K562 (cell line): ENCODE measurements at regions not wholly inside any gene's neighbourhood (a gene's known extent, or its start where the extent isn't known, plus 50 kb on each side); places are given as distances from the start of the nearest gene placed in this dataset.

Experiments used
- ATAC-seq: fragments of 200-7000 bp; cut with Tn5 transposase; 3 replicates; pipeline ENCODE4 v1.9.1; 2020; ENCODE audit warnings: moderate library complexity
- BruUV-seq: library from RNA; stranded (reverse); fragments of 400-500 nt; replicated peaks from 2 replicates; lab custom pipeline; 2021; lab: Mats Ljungman, UMichigan
- CTCF ChIA-PET: fragments of 300-600 bp; formaldehyde crosslinking; extraction: SDS; loops from one replicate; lab custom pipeline; 2021; ENCODE audit warnings: low intra/inter-chr PET ratio; lab: Yijun Ruan, JAX
- POLR2A ChIA-PET: fragments of 300-600, 350-650 bp; sonication (Branson Sonifier 250); formaldehyde crosslinking; extraction: SDS; loops from one replicate; lab custom pipeline; 2021; ENCODE audit warnings: antibody characterized with exemption, inconsistent platforms; lab: Yijun Ruan, JAX
- DNase-seq, 4 experiments: peaks; one replicate each; pipeline versions ENCODE4 v3.0.0 to v3.0.0-alpha.2; 2011 to 2018; ENCODE audit warnings: low spot score in 3 of 4, mixed read lengths in 3 of 4; ENCODE audit errors: extremely low read depth in 1 of 4
- FAIRE-seq: peaks from 2 replicates; lab custom pipeline; 2011; peaks lifted over from hg19 to GRCh38; lab: Jason Lieb, UNC
- H2AFZ ChIP-seq: 2 replicates; pipeline ENCODE4 v1.6.0; 2011; ENCODE audit warnings: low read depth, low read length, control low read depth, inconsistent platforms
- H3K27ac ChIP-seq: fragments of 200-600 bp; 3 replicates; pipeline ENCODE4 v1.8.0; 2011; ENCODE audit warnings: low read depth, mild to moderate bottlenecking, control low read depth, inconsistent platforms, low read length, moderate library complexity, mixed read lengths; ENCODE audit errors: extremely low read depth
- H3K27me3 ChIP-seq, 2 experiments: fragments of 300-600 bp in 1 of 2; 2 replicates in 1 of 2; 3 replicates in 1 of 2; pipeline versions ENCODE4 v1.6.0 to v1.8.0; 2011; ENCODE audit warnings: inconsistent platforms in 2 of 2, low read length in 2 of 2, mild to moderate bottlenecking in 1 of 2, mixed read lengths in 1 of 2, moderate library complexity in 1 of 2; ENCODE audit not compliant: control insufficient read depth in 2 of 2, insufficient read depth in 2 of 2
- H3K36me3 ChIP-seq: fragments of 300-600 bp; 3 replicates; pipeline ENCODE4 v1.8.0; 2011; ENCODE audit warnings: mild to moderate bottlenecking, low read length, inconsistent platforms; ENCODE audit not compliant: control insufficient read depth, insufficient read depth
- H3K4me1 ChIP-seq, 2 experiments: fragments of 200-600 bp in 1 of 2; replicated peaks in 1 of 2; 2 replicates in 1 of 2; 3 replicates in 1 of 2; pipeline versions ENCODE4 v1.5.1 to v1.8.0; 2011; ENCODE audit warnings: inconsistent platforms in 2 of 2, low read length in 2 of 2, mild to moderate bottlenecking in 1 of 2, mixed read lengths in 1 of 2, moderate library complexity in 1 of 2; ENCODE audit not compliant: control insufficient read depth in 2 of 2, insufficient read depth in 2 of 2
- H3K4me2 ChIP-seq: 2 replicates; pipeline ENCODE4 v1.6.1; 2011; ENCODE audit warnings: low read length, control low read depth, inconsistent platforms, mixed read lengths; ENCODE audit not compliant: insufficient read depth
- H3K4me3 ChIP-seq: fragments of 200-600 bp; sonication (generic), shearing (Covaris generic); 2 replicates; pipeline ENCODE4 v1.5.1; 2016; ENCODE audit warnings: control low read depth, inconsistent platforms
- H3K79me2 ChIP-seq: fragments of 200-600 bp; 3 replicates; pipeline ENCODE4 v1.8.0; 2011; ENCODE audit warnings: low read length, inconsistent platforms; ENCODE audit not compliant: control insufficient read depth, insufficient read depth
- H3K9ac ChIP-seq, 2 experiments: 2 replicates each; pipeline versions ENCODE4 v1.6.0 to v1.6.1; 2011; ENCODE audit warnings: low read depth in 2 of 2, low read length in 2 of 2, control low read depth in 1 of 2, inconsistent platforms in 1 of 2, mild to moderate bottlenecking in 1 of 2, mixed read lengths in 1 of 2; ENCODE audit not compliant: insufficient read depth in 1 of 2
- H3K9me1 ChIP-seq: one replicate; pipeline ENCODE4 v1.6.0; 2011; ENCODE audit warnings: inconsistent platforms, mild to moderate bottlenecking, low read length, moderate library complexity; ENCODE audit not compliant: control insufficient read depth, insufficient read depth
- H3K9me3 ChIP-seq: replicated peaks from 2 replicates; pipeline ENCODE4 v1.5.1; 2011; ENCODE audit warnings: low read depth, low read length, inconsistent platforms; ENCODE audit not compliant: control insufficient read depth, insufficient read depth
- H4K20me1 ChIP-seq: replicated peaks from 2 replicates; pipeline ENCODE4 v1.6.1; 2011; ENCODE audit warnings: low read length, inconsistent platforms, mixed read lengths; ENCODE audit not compliant: control insufficient read depth, insufficient read depth
- BRD9 ChIP-seq: fragments of 450-650 bp; IDR thresholded peaks from 2 replicates; pipeline ENCODE4 v1.6.1; 2018; ENCODE audit warnings: low read depth; ENCODE audit not compliant: partially characterized antibody
- ETS2 ChIP-seq: IDR thresholded peaks from 2 replicates; pipeline ENCODE4 v1.6.1; 2016; ENCODE audit warnings: borderline replicate concordance, missing genetic modification characterization, mild to moderate bottlenecking, moderate library complexity, missing compliant biosample characterization; ENCODE audit not compliant: poor library complexity, severe bottlenecking
- HMG20B ChIP-seq: fragments of 250-450 bp; sonication (Bioruptor Pico); IDR thresholded peaks from 2 replicates; pipeline ENCODE4 v1.5.0; 2021; ENCODE audit warnings: mild to moderate bottlenecking
- KAT7 ChIP-seq: sonication (generic); formaldehyde crosslinking; IDR thresholded peaks from 2 replicates; pipeline ENCODE4 v1.8.0; 2022; ENCODE audit warnings: missing genetic modification reagents, mild to moderate bottlenecking, borderline replicate concordance
- NFYB ChIP-seq: IDR thresholded peaks from 2 replicates; pipeline ENCODE4 v1.6.1; 2011; ENCODE audit warnings: mild to moderate bottlenecking, moderate library complexity; ENCODE audit not compliant: insufficient read length; ENCODE audit errors: extremely low read depth
- PCBP1 ChIP-seq: fragments of 200-400 bp; formaldehyde crosslinking; IDR thresholded peaks from 2 replicates; pipeline ENCODE4 v1.6.1; 2018; ENCODE audit warnings: mild to moderate bottlenecking, low read depth, low read length; ENCODE audit not compliant: poor library complexity, severe bottlenecking
- SIRT6 ChIP-seq: IDR thresholded peaks from one replicate; pipeline ENCODE4 v1.6.1; 2012; ENCODE audit warnings: low read depth, mild to moderate bottlenecking, control low read depth, inconsistent platforms, low read length, moderate library complexity
- TCFL5 ChIP-seq: fragments of 250-450 bp; sonication (Bioruptor Pico); conservative IDR thresholded peaks from 2 replicates; pipeline ENCODE4 v1.6.1; 2021; ENCODE audit warnings: mild to moderate bottlenecking, moderate library complexity, matching md5 sums
- ZNF174 ChIP-seq: fragments of 250-450 bp; sonication (Bioruptor Pico); IDR thresholded peaks from 2 replicates; pipeline ENCODE4 v1.4.0; 2020; ENCODE audit warnings: mild to moderate bottlenecking
- WGBS: fragments of 100-300 bp; shearing (Covaris generic); methylation state at CpG from one replicate; pipeline ENCODE4 v1.1.6; 2016; ENCODE audit warnings: low coverage, mixed read lengths; ENCODE audit not compliant: insufficient coverage; ENCODE audit errors: missing lambda C conversion rate; 5-methylcytosine and 5-hydroxymethylcytosine counted together
- in situ Hi-C: fragments of 300-500 bp; cut with MboI; formaldehyde crosslinking; loops from 4 replicates; pipeline ENCODE4 v1.15.0; 2018; ENCODE audit warnings: inconsistent platforms, mixed read lengths
- intact Hi-C: fragments of 100-400 bp; cut with micrococcal nuclease; formaldehyde crosslinking; loops from 2 replicates; pipeline ENCODE4 v1.14.2; 2022

- no peak overlapping the region for H3K27ac ChIP-seq
- 0% methylated on average over 1 of the region's 1 CpG for WGBS
- no peak for FAIRE-seq
- no peak overlapping the region for H3K4me3 ChIP-seq
- no TSS peak for BruUV-seq
- no peaks in the 10 kb centered on the region for H3K79me2 ChIP-seq
- intact Hi-C loops = no loop called here
- no peak overlapping the region for H3K9ac ChIP-seq
- no peaks in the 10 kb centered on the region for H3K27me3 ChIP-seq
- no peaks in the 10 kb centered on the region for H3K9me1 ChIP-seq
- DNase-seq = no peak
- CTCF ChIA-PET = no interaction called here
- TF ChIP-seq ZNF174 (CRISPR knock-in tag) (no peak), TCFL5 (no peak), KAT7 (CRISPR knock-in tag) (no peak), NFYB (no peak), ETS2 (tag) (no peak), BRD9 (no peak), HMG20B (CRISPR knock-in tag) (no peak), PCBP1 (no peak), SIRT6 (no peak)
- ATAC-seq = no peak
- H4K20me1 ChIP-seq = no peaks in the 10 kb centered on the region
- POLR2A ChIA-PET = interaction anchor here (0.7 kb wide), 1 partner anchor 1044 kb away, joined by 3 read pairs; no protein-coding TSS in a partner anchor
- no peaks in the 10 kb centered on the region for H3K36me3 ChIP-seq
- H3K9me3 ChIP-seq = no peaks in the 10 kb centered on the region
- H3K4me1 ChIP-seq = no peaks in the 10 kb centered on the region
- in situ Hi-C loops = no loop called here
- no peak overlapping the region for H3K4me2 ChIP-seq
- H2AFZ ChIP-seq = no peak overlapping the region
Observed at GRCh38 chr4:158055668-158056067, 117.2 kb downstream of the GASK1B start.
